Activated CD8-positive, alpha-beta T cell treated with anti-CD3 and anti-CD28 coated beads, Interleukin-2, amount 10 ng/mL, durations not matched to agents 7 days and 5 days (primary cell): ENCODE measurements at regions not wholly inside any gene's neighbourhood (a gene's known extent, or its start where the extent isn't known, plus 50 kb on each side); places are given as distances from the start of the nearest gene placed in this dataset.

Source experiments
- ATAC-seq: fragments of 150-1000 bp; cut with Tn5 transposase; one replicate; pipeline ENCODE4 v1.10.0; 2021; ENCODE audit warnings: moderate library complexity
- CTCF ChIA-PET: fragments of 350-600 bp; sonication (Branson Sonifier 250); formaldehyde crosslinking; loops from one replicate; lab custom pipeline; 2021; ENCODE audit warnings: antibody characterized with exemption; lab: Charles Lee
- POLR2A ChIA-PET: fragments of 350-600 bp; sonication (Branson Sonifier 250); formaldehyde crosslinking; loops from one replicate; lab custom pipeline; 2021; ENCODE audit warnings: antibody characterized with exemption; lab: Charles Lee
- DNase-seq: peaks from one replicate; pipeline ENCODE4 v3.0.0-alpha.2; 2020
- H3K27ac Mint-ChIP-seq: one replicate; pipeline ENCODE4 v1.8.0; 2021; ENCODE audit warnings: mild to moderate bottlenecking, mixed read lengths
- H3K27me3 Mint-ChIP-seq: one replicate; pipeline ENCODE4 v1.8.0; 2021; ENCODE audit warnings: low read depth, mixed read lengths
- H3K36me3 Mint-ChIP-seq: one replicate; pipeline ENCODE4 v1.8.0; 2021; ENCODE audit warnings: low read depth, mixed read lengths
- H3K4me1 Mint-ChIP-seq: one replicate; pipeline ENCODE4 v1.8.0; 2021; ENCODE audit warnings: low read depth, mixed read lengths
- H3K4me3 Mint-ChIP-seq: one replicate; pipeline ENCODE4 v1.8.0; 2021; ENCODE audit warnings: mild to moderate bottlenecking, mixed read lengths
- H3K9me3 Mint-ChIP-seq: one replicate; pipeline ENCODE4 v1.8.0; 2022; ENCODE audit warnings: mixed read lengths; ENCODE audit not compliant: insufficient read depth

DNA sequence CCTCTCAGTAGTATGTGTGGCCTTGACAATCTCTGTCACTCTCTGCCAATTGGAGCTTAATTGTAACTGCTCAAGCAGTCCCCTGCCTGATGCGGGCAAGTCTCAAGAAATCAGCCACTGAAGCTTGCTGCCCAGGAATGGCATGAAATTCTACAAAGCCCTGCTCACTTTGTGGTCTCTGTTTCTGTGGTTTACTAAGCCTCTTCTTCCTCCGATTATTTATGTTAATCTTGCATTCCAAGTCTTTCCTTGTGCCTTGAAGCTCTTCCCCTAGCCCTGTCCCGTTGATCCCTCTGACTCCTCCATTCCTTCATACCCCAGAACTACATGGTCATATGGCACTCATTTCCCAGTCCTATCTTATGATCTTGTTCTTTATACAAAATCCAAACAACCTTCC, 489.3 kb upstream of the CHST9 start:
- ChIA-PET POLR2A (no interaction called here), CTCF (no interaction called here)
- H3K36me3 Mint-ChIP-seq: no peaks in the 10 kb centered on the region
- H3K4me1 Mint-ChIP-seq: no peaks in the 10 kb centered on the region
- no peak overlapping the region for H3K27ac Mint-ChIP-seq
- no peaks in the 10 kb centered on the region for H3K27me3 Mint-ChIP-seq
- H3K4me3 Mint-ChIP-seq: no peak overlapping the region
- DNase-seq: no peak
- ATAC-seq: no peak
- no peaks in the 10 kb centered on the region for H3K9me3 Mint-ChIP-seq

DNA sequence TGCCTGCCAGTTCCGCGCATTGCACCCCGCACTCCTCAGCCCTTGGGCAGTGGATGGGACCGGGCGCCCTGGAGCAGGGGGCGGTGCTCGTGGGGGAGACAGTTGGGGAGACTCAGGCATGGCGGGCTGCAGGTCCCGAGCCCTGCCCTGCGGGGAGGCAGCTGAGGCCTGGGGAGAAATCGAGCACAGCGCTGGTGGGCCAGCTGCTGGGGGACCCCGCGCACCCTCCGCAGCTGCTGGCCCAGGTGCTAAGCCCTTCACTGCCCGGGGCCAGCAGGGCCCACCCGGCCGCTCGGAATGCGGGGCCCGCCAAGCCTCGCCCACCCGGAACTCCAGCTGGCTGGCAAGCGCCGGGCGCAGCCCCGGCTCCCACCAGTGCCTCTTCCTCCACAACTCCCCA, 488.8 kb upstream of the CHST9 start:
- ChIA-PET CTCF (no interaction called here), POLR2A (no interaction called here)
- H3K36me3 Mint-ChIP-seq: no peaks in the 10 kb centered on the region
- ATAC-seq (no peak), DNase-seq (no peak)
- no peaks in the 10 kb centered on the region for H3K4me1 Mint-ChIP-seq
- no peaks in the 10 kb centered on the region for H3K9me3 Mint-ChIP-seq
- no peak overlapping the region for H3K4me3 Mint-ChIP-seq
- H3K27me3 Mint-ChIP-seq: no peaks in the 10 kb centered on the region
- H3K27ac Mint-ChIP-seq: no peak overlapping the region

DNA sequence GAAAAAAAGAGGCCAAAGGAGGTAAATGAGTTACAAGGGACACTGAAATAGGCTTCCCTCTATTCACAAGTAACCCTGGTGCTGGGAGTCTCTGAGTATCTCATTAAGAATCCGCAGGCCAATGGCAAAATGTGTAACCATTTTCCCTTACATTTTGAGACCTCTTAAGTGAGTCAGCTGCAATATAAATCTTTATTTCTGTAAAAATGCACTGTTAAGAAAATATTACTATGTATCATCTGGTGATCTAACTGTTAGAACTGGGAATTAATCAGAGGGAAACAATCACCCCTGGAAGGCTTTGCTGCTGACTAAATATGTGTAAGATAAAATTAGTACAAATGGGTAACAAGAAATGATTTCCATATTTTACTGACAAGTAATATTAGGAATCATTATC, 483.1 kb upstream of the CHST9 start:
- CTCF ChIA-PET: no interaction called here
- no peak for DNase-seq
- no peak for ATAC-seq
- POLR2A ChIA-PET: no interaction called here
- Mint-ChIP-seq H3K36me3 (no peaks in the 10 kb centered on the region), H3K4me3 (no peak overlapping the region), H3K27me3 (no peaks in the 10 kb centered on the region), H3K27ac (no peak overlapping the region), H3K9me3 (peaks cover 1% of the 10 kb centered on the region), H3K4me1 (no peaks in the 10 kb centered on the region)

DNA sequence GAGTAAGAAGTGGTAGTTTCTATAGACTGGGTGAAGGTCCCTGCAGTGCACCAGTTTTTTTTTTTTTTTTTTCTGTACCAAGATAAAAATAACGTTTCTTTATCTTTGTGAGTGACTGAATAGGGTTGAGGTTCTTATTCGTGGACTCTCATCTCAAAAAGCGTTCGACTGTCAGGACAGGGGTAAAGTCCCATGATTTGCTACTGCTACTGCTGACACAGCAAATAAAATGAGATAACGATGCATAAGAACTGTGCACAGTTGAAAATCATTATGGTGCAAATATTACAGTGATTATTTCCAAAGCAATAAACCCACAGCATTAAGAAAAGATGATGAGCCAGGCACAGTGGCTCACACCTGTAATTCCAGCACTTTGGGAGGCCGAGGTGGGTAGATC, 482.0 kb upstream of the CHST9 start:
- no peaks in the 10 kb centered on the region for H3K27me3 Mint-ChIP-seq
- no peak for DNase-seq
- POLR2A ChIA-PET: no interaction called here

DNA sequence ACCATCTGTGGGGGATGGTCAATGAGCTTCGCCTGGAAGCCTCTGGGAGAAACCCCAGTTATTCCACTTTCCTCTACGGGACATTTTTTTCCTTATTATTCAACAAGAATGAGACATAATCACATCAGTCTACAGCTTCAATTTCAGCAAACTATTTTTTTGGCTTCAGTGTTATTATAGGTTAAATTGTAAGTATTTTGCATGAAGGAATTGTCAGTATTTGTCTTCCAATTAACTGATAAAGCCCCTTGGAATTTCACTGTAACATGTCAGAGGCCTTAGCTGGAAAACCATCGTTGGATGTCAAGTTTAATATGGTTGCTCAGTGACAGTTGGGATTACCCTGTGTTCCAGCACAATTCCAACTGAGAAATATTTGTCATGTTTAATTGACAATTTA, 480.9 kb upstream of the CHST9 start:
- ChIA-PET CTCF (no interaction called here), POLR2A (no interaction called here)
- no peaks in the 10 kb centered on the region for H3K36me3 Mint-ChIP-seq

More for the DNA sequence above, 482.0 kb upstream of the CHST9 start:
- CTCF ChIA-PET: no interaction called here
- H3K4me1 Mint-ChIP-seq: no peaks in the 10 kb centered on the region
- no peaks in the 10 kb centered on the region for H3K36me3 Mint-ChIP-seq
- peaks cover 5% of the 10 kb centered on the region for H3K9me3 Mint-ChIP-seq
- no peak overlapping the region for H3K4me3 Mint-ChIP-seq
- ATAC-seq: no peak
- H3K27ac Mint-ChIP-seq: no peak overlapping the region

DNA sequence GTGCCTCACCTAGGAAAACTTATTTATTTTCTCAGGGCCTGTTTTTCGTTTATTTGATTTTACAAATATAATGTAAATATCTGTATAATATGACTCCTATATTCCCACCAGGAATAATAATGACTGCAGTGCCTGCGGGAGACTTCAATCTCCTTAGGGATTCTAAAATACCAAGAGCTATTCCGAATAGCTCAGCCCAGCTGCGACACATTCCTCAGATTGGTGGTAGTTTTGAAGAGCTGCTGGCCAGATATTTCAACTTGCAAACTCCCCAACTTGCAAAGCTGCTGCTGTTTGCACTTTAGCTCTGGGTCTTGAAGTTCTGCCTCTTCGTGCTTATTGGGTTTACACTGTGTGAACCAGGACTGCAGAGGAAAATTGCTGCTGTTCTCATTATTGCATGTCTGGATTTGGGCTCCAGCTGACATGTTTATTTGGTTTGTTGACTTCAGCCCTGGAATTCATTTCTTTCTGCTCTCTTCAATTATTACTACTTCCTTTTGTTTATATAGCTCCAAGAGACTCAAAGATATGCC, 480.2 kb upstream of the CHST9 start:
- H3K9me3 Mint-ChIP-seq: peaks cover 5% of the 10 kb centered on the region
- no peak overlapping the region for H3K4me3 Mint-ChIP-seq
- ChIA-PET POLR2A (no interaction called here), CTCF (no interaction called here)
- no peaks in the 10 kb centered on the region for H3K27me3 Mint-ChIP-seq
- H3K27ac Mint-ChIP-seq: no peak overlapping the region
- no peak for DNase-seq
- no peaks in the 10 kb centered on the region for H3K36me3 Mint-ChIP-seq
- no peaks in the 10 kb centered on the region for H3K4me1 Mint-ChIP-seq
- no peak for ATAC-seq

More for the DNA sequence above, 480.9 kb upstream of the CHST9 start:
- no peaks in the 10 kb centered on the region for H3K4me1 Mint-ChIP-seq
- H3K27ac Mint-ChIP-seq: no peak overlapping the region
- no peaks in the 10 kb centered on the region for H3K27me3 Mint-ChIP-seq
- H3K4me3 Mint-ChIP-seq: no peak overlapping the region
- ATAC-seq: no peak
- DNase-seq: no peak
- H3K9me3 Mint-ChIP-seq: peaks cover 5% of the 10 kb centered on the region

DNA sequence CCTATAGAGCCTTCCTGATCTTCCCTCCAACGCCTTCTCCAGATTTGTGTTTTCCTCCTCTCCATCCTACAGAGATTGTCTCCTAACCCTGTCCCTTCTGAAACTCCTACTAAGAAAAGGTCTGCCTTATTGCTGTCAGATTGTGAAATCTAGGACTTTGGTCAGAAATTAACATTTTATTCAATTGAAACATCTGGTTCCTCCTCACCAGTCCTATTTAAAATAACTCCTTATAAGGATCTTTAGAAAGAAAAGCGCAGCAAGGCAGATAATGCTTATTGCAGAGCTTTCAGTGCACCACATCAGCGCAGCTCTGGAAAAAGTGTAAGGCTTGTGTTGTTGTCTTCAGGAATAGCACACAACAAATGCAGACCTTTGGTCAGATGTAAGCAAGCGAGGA, 477.8 kb upstream of the CHST9 start:
- POLR2A ChIA-PET: no interaction called here

DNA sequence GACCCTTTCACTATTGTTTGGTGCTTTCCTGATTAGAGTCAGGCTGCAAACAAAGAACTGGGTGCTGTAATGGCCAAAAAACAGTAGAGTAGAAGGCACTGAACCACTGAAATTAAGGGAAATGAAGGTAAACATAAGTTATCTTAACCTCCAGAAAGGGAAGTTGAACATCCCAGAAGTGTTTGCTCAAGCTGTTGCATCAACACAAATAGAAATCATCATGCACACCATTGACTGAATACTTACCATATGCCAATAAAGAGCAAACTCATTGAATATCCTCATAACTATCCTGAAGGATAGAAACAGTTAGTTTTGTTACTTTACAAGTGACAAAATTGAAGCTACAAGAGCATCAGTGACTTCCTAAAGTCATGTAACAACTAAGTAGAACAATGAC, 477.4 kb upstream of the CHST9 start:
- no peaks in the 10 kb centered on the region for H3K27me3 Mint-ChIP-seq
- peaks cover 7% of the 10 kb centered on the region for H3K9me3 Mint-ChIP-seq
- POLR2A ChIA-PET: interaction anchor here (0.6 kb wide), 1 partner anchor 240 kb away, joined by 3 read pairs; no protein-coding TSS in a partner anchor
- H3K36me3 Mint-ChIP-seq: no peaks in the 10 kb centered on the region
- DNase-seq (no peak), ATAC-seq (no peak)
- no peak overlapping the region for H3K4me3 Mint-ChIP-seq
- H3K4me1 Mint-ChIP-seq: no peaks in the 10 kb centered on the region
- CTCF ChIA-PET: no interaction called here
- H3K27ac Mint-ChIP-seq: no peak overlapping the region

More for the DNA sequence above, 477.8 kb upstream of the CHST9 start:
- CTCF ChIA-PET: no interaction called here
- DNase-seq (no peak), ATAC-seq (no peak)
- no peaks in the 10 kb centered on the region for H3K36me3 Mint-ChIP-seq
- H3K4me1 Mint-ChIP-seq: no peaks in the 10 kb centered on the region
- no peaks in the 10 kb centered on the region for H3K27me3 Mint-ChIP-seq
- H3K27ac Mint-ChIP-seq: no peak overlapping the region
- peaks cover 5% of the 10 kb centered on the region for H3K9me3 Mint-ChIP-seq
- no peak overlapping the region for H3K4me3 Mint-ChIP-seq

DNA sequence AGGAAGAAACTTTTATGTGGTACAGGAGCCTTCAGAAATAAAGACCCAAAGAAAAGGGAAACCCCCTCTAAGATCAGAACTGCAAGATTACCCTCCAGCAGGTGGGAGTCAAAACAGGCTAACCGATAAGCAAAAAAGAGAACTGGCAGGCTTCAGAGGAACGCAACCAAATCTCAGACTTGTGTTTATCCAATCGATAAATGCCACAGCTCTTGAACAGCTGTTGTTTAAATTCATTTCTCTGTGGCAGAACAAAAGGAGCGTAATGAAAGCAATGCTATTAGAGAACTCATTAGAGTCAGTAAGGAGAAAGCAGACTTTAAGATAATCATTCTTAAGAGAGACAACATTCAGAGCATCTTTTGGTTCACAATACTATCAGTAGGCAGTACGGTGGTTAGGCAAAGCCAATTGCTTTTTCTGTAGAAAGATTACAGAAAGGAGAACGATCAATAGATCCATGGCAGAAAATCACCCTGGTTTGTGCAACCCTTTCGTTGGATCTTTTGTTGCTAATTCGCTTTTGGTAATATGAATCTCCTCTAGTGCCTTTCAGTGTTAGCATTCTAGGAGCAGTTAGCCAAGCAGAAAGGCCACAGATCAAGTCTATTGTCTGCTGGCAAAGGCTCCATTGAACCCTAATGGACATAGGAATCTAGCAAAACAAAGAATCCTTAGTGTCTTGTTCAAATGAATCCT, 476.4 kb upstream of the CHST9 start:
- H3K27ac Mint-ChIP-seq: no peak overlapping the region
- no peaks in the 10 kb centered on the region for H3K4me1 Mint-ChIP-seq
- POLR2A ChIA-PET: no interaction called here
- no peaks in the 10 kb centered on the region for H3K27me3 Mint-ChIP-seq
- H3K36me3 Mint-ChIP-seq: no peaks in the 10 kb centered on the region
- CTCF ChIA-PET: no interaction called here
- DNase-seq: no peak
- peaks cover 11% of the 10 kb centered on the region for H3K9me3 Mint-ChIP-seq
- no peak overlapping the region for H3K4me3 Mint-ChIP-seq
- ATAC-seq: no peak

DNA sequence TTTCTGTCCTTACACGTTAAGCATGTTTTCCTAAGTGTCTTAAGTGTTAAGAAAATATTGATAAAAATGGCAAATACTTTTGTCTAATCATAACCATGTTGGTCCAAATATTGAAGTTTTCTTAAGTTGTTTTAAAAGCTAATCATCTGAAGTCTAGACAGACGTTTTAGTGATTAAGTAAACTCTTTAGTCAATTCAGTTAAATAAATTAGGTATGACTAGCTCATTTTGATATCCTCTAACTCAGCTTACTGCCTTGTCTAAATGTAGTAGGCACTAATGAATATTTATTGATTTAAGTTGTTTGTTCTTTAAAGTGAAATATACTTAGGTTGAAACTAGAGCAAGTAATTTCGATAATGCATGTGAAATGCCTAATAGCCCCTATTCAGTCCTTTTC, 471.8 kb upstream of the CHST9 start:
- POLR2A ChIA-PET: no interaction called here
- DNase-seq (no peak), ATAC-seq (no peak)
- CTCF ChIA-PET: no interaction called here
- peaks cover 6% of the 10 kb centered on the region for H3K9me3 Mint-ChIP-seq
- no peaks in the 10 kb centered on the region for H3K27me3 Mint-ChIP-seq
- H3K4me1 Mint-ChIP-seq: no peaks in the 10 kb centered on the region
- no peak overlapping the region for H3K4me3 Mint-ChIP-seq
- no peaks in the 10 kb centered on the region for H3K36me3 Mint-ChIP-seq
- no peak overlapping the region for H3K27ac Mint-ChIP-seq

DNA sequence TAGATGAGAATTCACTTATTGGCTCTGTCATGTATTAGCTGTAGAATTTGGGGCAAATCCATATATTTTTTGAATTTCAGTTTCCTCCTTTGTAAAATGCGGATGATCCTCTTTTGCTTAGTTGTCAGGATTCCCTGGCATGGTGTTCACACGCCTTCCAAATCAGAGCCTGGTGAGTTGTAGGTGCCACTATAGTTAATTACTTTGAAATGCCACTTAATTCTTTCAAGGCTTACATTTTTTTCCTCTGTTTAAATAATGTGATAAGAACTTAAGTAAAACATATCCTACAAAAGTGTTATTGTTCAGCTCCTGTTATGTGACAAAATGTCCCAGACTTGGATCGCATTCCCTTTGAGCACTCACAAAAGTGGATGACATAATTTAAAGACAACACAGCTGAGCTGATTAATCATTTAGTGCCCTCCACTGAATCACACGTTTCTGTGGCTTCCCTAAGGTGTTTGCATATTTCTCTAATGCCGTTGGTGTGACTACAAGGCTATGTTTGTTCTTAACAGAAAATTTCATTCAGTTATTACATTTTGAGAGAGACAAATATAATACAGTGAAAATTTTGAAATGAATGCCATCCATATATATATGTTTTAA, 471.2 kb upstream of the CHST9 start:
- ChIA-PET POLR2A (no interaction called here), CTCF (no interaction called here)
- no peaks in the 10 kb centered on the region for H3K27me3 Mint-ChIP-seq
- ATAC-seq: no peak
- no peak overlapping the region for H3K4me3 Mint-ChIP-seq
- H3K9me3 Mint-ChIP-seq: peaks cover 6% of the 10 kb centered on the region
- no peak for DNase-seq
- H3K36me3 Mint-ChIP-seq: no peaks in the 10 kb centered on the region
- H3K27ac Mint-ChIP-seq: no peak overlapping the region
- H3K4me1 Mint-ChIP-seq: no peaks in the 10 kb centered on the region

DNA sequence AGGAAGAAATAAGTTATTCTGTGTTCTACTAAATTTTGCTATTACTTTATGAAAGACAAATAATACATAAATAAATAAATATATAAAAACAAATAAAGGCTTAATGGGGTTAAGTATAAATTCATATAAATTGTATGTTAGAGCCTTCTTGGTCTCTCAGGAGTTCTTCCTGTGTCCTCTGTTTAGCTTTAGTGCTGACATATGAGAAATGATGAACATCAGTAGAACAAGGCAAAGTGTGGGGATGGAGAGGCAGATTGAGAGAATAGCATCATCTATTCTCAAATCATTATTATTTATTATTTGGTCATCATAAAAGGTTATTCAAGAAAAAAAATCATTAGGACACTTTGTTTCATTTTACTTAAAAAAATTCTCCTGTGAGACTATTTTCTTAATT, 468.1 kb upstream of the CHST9 start:
- CTCF ChIA-PET: no interaction called here
- H3K4me3 Mint-ChIP-seq: no peak overlapping the region
- H3K27ac Mint-ChIP-seq: no peak overlapping the region
- H3K9me3 Mint-ChIP-seq: peaks cover 6% of the 10 kb centered on the region
- H3K4me1 Mint-ChIP-seq: no peaks in the 10 kb centered on the region
- POLR2A ChIA-PET: no interaction called here
- no peak for ATAC-seq
- H3K36me3 Mint-ChIP-seq: no peaks in the 10 kb centered on the region
- H3K27me3 Mint-ChIP-seq: no peaks in the 10 kb centered on the region
- no peak for DNase-seq
